ENCODE measurements at regions not wholly inside any gene's neighbourhood (a gene's known extent, or its start where the extent isn't known, plus 50 kb on each side); places are given as distances from the start of the nearest gene placed in this dataset.

DNA sequence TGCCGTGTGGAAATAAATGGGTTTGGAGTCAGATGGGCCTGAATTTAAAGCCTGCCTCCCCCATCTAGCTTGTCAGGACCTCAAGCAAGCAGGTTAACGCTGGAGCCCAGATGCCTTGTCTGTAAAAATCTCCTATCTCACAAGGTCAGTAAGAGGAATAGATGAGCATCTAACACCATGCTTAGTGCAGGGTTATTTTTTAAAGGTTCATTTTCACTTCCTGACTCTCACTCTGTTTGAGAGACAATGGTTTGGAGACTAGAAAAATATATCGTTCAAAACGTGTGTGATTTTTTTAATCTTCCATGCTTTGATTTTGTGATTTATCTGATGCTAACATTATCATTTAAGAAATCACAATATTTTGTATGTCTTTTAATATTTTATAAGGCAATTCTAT is 114.0 kb upstream of the TAB2 start:
- TF ChIP-seq, protein P1, sequence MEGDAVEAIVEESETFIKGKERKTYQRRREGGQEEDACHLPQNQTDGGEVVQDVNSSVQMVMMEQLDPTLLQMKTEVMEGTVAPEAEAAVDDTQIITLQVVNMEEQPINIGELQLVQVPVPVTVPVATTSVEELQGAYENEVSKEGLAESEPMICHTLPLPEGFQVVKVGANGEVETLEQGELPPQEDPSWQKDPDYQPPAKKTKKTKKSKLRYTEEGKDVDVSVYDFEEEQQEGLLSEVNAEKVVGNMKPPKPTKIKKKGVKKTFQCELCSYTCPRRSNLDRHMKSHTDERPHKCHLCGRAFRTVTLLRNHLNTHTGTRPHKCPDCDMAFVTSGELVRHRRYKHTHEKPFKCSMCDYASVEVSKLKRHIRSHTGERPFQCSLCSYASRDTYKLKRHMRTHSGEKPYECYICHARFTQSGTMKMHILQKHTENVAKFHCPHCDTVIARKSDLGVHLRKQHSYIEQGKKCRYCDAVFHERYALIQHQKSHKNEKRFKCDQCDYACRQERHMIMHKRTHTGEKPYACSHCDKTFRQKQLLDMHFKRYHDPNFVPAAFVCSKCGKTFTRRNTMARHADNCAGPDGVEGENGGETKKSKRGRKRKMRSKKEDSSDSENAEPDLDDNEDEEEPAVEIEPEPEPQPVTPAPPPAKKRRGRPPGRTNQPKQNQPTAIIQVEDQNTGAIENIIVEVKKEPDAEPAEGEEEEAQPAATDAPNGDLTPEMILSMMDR (IDR thresholded peaks at IDR 0.05; ENCODE audit: low read depth, low read length): no peak
- TF ChIP-seq EZH2phosphoT487 (IDR thresholded peaks at IDR 0.05; ENCODE audit: low read depth): no peak
